ENCODE measurements at regions not wholly inside any gene's neighbourhood (a gene's known extent, or its start where the extent isn't known, plus 50 kb on each side); places are given as distances from the start of the nearest gene placed in this dataset.

- POLR2A ChIA-PET, result no interaction called here
- intact Hi-C loops (cut with DNase I, micrococcal nuclease), result no loop called here
- peaks cover 7% of the 10 kb centered on the region for H3K27me3 Mint-ChIP-seq
- ATAC-seq (no peak), DNase-seq (no peak)
- no peak overlapping the region for H3K27ac Mint-ChIP-seq
- no peaks in the 10 kb centered on the region for H3K36me3 Mint-ChIP-seq (ENCODE audit: low read depth)
- no peaks in the 10 kb centered on the region for H3K9me3 Mint-ChIP-seq (ENCODE audit: low read depth)
- no peak overlapping the region for H3K4me3 Mint-ChIP-seq
- CTCF ChIA-PET, result no interaction called here
- no peaks in the 10 kb centered on the region for H3K4me1 Mint-ChIP-seq
Measured at GRCh38 chr14:49367696-49368095, 218.5 kb downstream of the RPS29 start.

- H3K27me3 Mint-ChIP-seq, result peaks cover 7% of the 10 kb centered on the region
- no peak for ATAC-seq
- H3K27ac Mint-ChIP-seq, result no peak overlapping the region
- H3K4me3 Mint-ChIP-seq, result no peak overlapping the region
- no peaks in the 10 kb centered on the region for H3K36me3 Mint-ChIP-seq (ENCODE audit: low read depth)
- DNase-seq, result no peak
- H3K9me3 Mint-ChIP-seq (ENCODE audit: low read depth), result no peaks in the 10 kb centered on the region
- H3K4me1 Mint-ChIP-seq, result no peaks in the 10 kb centered on the region
- POLR2A ChIA-PET, result no interaction called here
- CTCF ChIA-PET, result no interaction called here
- intact Hi-C loops (cut with DNase I, micrococcal nuclease), result no loop called here
Measured at GRCh38 chr14:49366416-49366815, 219.8 kb downstream of the RPS29 start.

GRCh38 chr14:49364752-49365117, 221.4 kb downstream of the RPS29 start:
- no peaks in the 10 kb centered on the region for H3K36me3 Mint-ChIP-seq (ENCODE audit: low read depth)
- intact Hi-C loops (cut with DNase I, micrococcal nuclease), result no loop called here
- no peaks in the 10 kb centered on the region for H3K9me3 Mint-ChIP-seq (ENCODE audit: low read depth)
- DNase-seq (no peak), ATAC-seq (no peak)
- H3K4me1 Mint-ChIP-seq, result no peaks in the 10 kb centered on the region
- peaks cover 6% of the 10 kb centered on the region for H3K27me3 Mint-ChIP-seq
- H3K27ac Mint-ChIP-seq, result no peak overlapping the region
- H3K4me3 Mint-ChIP-seq, result no peak overlapping the region
- ChIA-PET CTCF (interaction anchor here (0.6 to 1.2 kb wide), 2 partner anchors 15 to 82 kb away, joined by 3 read pairs; no protein-coding TSS in a partner anchor), POLR2A (no interaction called here)

- peaks cover 7% of the 10 kb centered on the region for H3K27me3 Mint-ChIP-seq
- intact Hi-C loops (cut with DNase I, micrococcal nuclease), result no loop called here
- no peak for ATAC-seq
- H3K27ac Mint-ChIP-seq, result no peak overlapping the region
- H3K36me3 Mint-ChIP-seq (ENCODE audit: low read depth), result no peaks in the 10 kb centered on the region
- ChIA-PET POLR2A (no interaction called here), CTCF (interaction anchor here (0.5 to 1.2 kb wide), 3 partner anchors 15 to 83 kb away, joined by 3 read pairs; no protein-coding TSS in a partner anchor)
- peaks cover under 1% of the 10 kb centered on the region for H3K9me3 Mint-ChIP-seq (ENCODE audit: low read depth)
- no peak overlapping the region for H3K4me3 Mint-ChIP-seq
- no peaks in the 10 kb centered on the region for H3K4me1 Mint-ChIP-seq
- no peak for DNase-seq
Measured at GRCh38 chr14:49363821-49364751, 222.1 kb downstream of the RPS29 start.

- H3K4me1 Mint-ChIP-seq, result no peaks in the 10 kb centered on the region
- no peaks in the 10 kb centered on the region for H3K36me3 Mint-ChIP-seq (ENCODE audit: low read depth)
- intact Hi-C loops (cut with DNase I, micrococcal nuclease), result no loop called here
- ChIA-PET CTCF (no interaction called here), POLR2A (no interaction called here)
- no peak overlapping the region for H3K27ac Mint-ChIP-seq
- H3K27me3 Mint-ChIP-seq, result peaks cover 13% of the 10 kb centered on the region
- H3K9me3 Mint-ChIP-seq (ENCODE audit: low read depth), result peaks cover 2% of the 10 kb centered on the region
- no peak overlapping the region for H3K4me3 Mint-ChIP-seq
- DNase-seq, result no peak
- no peak for ATAC-seq
Measured at GRCh38 chr14:49362916-49363315, 223.3 kb downstream of the RPS29 start.

GRCh38 chr14:49339130-49339529, 247.1 kb downstream of the RPS29 start:
- Mint-ChIP-seq H3K27ac (no peak overlapping the region), H3K27me3 (peaks cover 13% of the 10 kb centered on the region), H3K4me1 (no peaks in the 10 kb centered on the region), H3K36me3 (ENCODE audit: low read depth) (no peaks in the 10 kb centered on the region), H3K9me3 (ENCODE audit: low read depth) (no peaks in the 10 kb centered on the region), H3K4me3 (no peak overlapping the region)
- ATAC-seq, result no peak
- CTCF ChIA-PET, result no interaction called here
- intact Hi-C loops (cut with DNase I, micrococcal nuclease), result no loop called here
- POLR2A ChIA-PET, result no interaction called here
- no peak for DNase-seq

GRCh38 chr14:49319810-49320209, 266.4 kb downstream of the RPS29 start:
- Mint-ChIP-seq H3K27ac (no peak overlapping the region), H3K36me3 (ENCODE audit: low read depth) (no peaks in the 10 kb centered on the region), H3K27me3 (peaks cover 16% of the 10 kb centered on the region), H3K4me1 (no peaks in the 10 kb centered on the region), H3K9me3 (ENCODE audit: low read depth) (no peaks in the 10 kb centered on the region), H3K4me3 (no peak overlapping the region)
- DNase-seq (no peak), ATAC-seq (no peak)
- CTCF ChIA-PET, result no interaction called here
- intact Hi-C loops (cut with DNase I, micrococcal nuclease), result no loop called here
- POLR2A ChIA-PET, result no interaction called here

- Mint-ChIP-seq H3K27me3 (peaks cover 6% of the 10 kb centered on the region), H3K9me3 (ENCODE audit: low read depth) (no peaks in the 10 kb centered on the region), H3K36me3 (ENCODE audit: low read depth) (no peaks in the 10 kb centered on the region), H3K4me1 (no peaks in the 10 kb centered on the region), H3K27ac (no peak overlapping the region), H3K4me3 (no peak overlapping the region)
- ATAC-seq (no peak), DNase-seq (no peak)
- ChIA-PET POLR2A (no interaction called here), CTCF (no interaction called here)
- intact Hi-C loops (cut with DNase I, micrococcal nuclease), result no loop called here
Measured at GRCh38 chr14:49315570-49315969, 270.6 kb downstream of the RPS29 start.

GRCh38 chr14:49314737-49315136, 271.4 kb downstream of the RPS29 start:
- DNase-seq, result no peak
- POLR2A ChIA-PET, result no interaction called here
- Mint-ChIP-seq H3K27me3 (peaks cover 3% of the 10 kb centered on the region), H3K4me3 (no peak overlapping the region), H3K9me3 (ENCODE audit: low read depth) (no peaks in the 10 kb centered on the region), H3K27ac (no peak overlapping the region), H3K4me1 (no peaks in the 10 kb centered on the region), H3K36me3 (ENCODE audit: low read depth) (no peaks in the 10 kb centered on the region)
- intact Hi-C loops (cut with DNase I, micrococcal nuclease), result no loop called here
- CTCF ChIA-PET, result no interaction called here
- ATAC-seq, result no peak

- H3K4me1 Mint-ChIP-seq, result no peaks in the 10 kb centered on the region
Measured at GRCh38 chr14:49313108-49313507, 273.1 kb downstream of the RPS29 start.

GRCh38 chr14:49310298-49310697, 275.9 kb downstream of the RPS29 start:
- POLR2A ChIA-PET, result no interaction called here
- no peaks in the 10 kb centered on the region for H3K9me3 Mint-ChIP-seq (ENCODE audit: low read depth)
- H3K27ac Mint-ChIP-seq, result no peak overlapping the region

More at GRCh38 chr14:49313108-49313507, 273.1 kb downstream of the RPS29 start:
- CTCF ChIA-PET, result interaction anchor here (0.6 kb wide), 1 partner anchor 31 kb away, joined by 3 read pairs; no protein-coding TSS in a partner anchor
- POLR2A ChIA-PET, result no interaction called here
- ATAC-seq, result no peak
- Mint-ChIP-seq H3K9me3 (ENCODE audit: low read depth) (no peaks in the 10 kb centered on the region), H3K27me3 (peaks cover 3% of the 10 kb centered on the region), H3K36me3 (ENCODE audit: low read depth) (no peaks in the 10 kb centered on the region), H3K4me3 (no peak overlapping the region), H3K27ac (no peak overlapping the region)
- no peak for DNase-seq
- intact Hi-C loops (cut with DNase I, micrococcal nuclease), result no loop called here

GRCh38 chr14:49306152-49306751, 279.9 kb downstream of the RPS29 start:
- H3K36me3 Mint-ChIP-seq (ENCODE audit: low read depth), result no peaks in the 10 kb centered on the region
- H3K4me3 Mint-ChIP-seq, result no peak overlapping the region
- no peak for DNase-seq
- no peak overlapping the region for H3K27ac Mint-ChIP-seq
- ChIA-PET CTCF (interaction anchor here (0.7 to 1.3 kb wide), 9 partner anchors 17 to 1389 kb away, joined by 3 to 7 read pairs (median 3); no protein-coding TSS in a partner anchor), POLR2A (no interaction called here)
- H3K4me1 Mint-ChIP-seq, result peaks cover 3% of the 10 kb centered on the region
- peak; percentile 61 for ATAC-seq
- intact Hi-C loops (cut with DNase I, micrococcal nuclease), result loop anchor here in 1 of 2 experiments (5.0 kb wide), 1 partner anchor 191 kb away; no protein-coding TSS in a partner anchor
- H3K27me3 Mint-ChIP-seq, result peaks cover 7% of the 10 kb centered on the region
- no peaks in the 10 kb centered on the region for H3K9me3 Mint-ChIP-seq (ENCODE audit: low read depth)

More at GRCh38 chr14:49310298-49310697, 275.9 kb downstream of the RPS29 start:
- intact Hi-C loops (cut with DNase I, micrococcal nuclease), result no loop called here
- Mint-ChIP-seq H3K4me1 (peaks cover 3% of the 10 kb centered on the region), H3K36me3 (ENCODE audit: low read depth) (no peaks in the 10 kb centered on the region), H3K27me3 (peaks cover 7% of the 10 kb centered on the region), H3K4me3 (no peak overlapping the region)
- DNase-seq (no peak), ATAC-seq (no peak)
- CTCF ChIA-PET, result no interaction called here
